Left lung (tissue), 4 donors: ENCODE measurements at regions not wholly inside any gene's neighbourhood (a gene's known extent, or its start where the extent isn't known, plus 50 kb on each side); places are given as distances from the start of the nearest gene placed in this dataset.

Experiments
- ATAC-seq: fragments of 200-7000 bp; cut with Tn5 transposase; one replicate; pipeline ENCODE4 v1.9.1; 2020; ENCODE audit warnings: moderate library complexity
- DNase-seq, 4 donors: peaks; one replicate each; pipeline ENCODE4 v3.0.0-alpha.2; 2013 to 2020
- H3K27ac ChIP-seq, 2 donors: fragments of 200-600 bp; sonication (generic) in 1 of 2; one replicate each; pipeline versions ENCODE4 v1.5.0 to v1.8.0; 2020 to 2021
- H3K27me3 ChIP-seq, 2 donors: fragments of 200-600 bp; sonication (generic) in 1 of 2; one replicate each; pipeline versions ENCODE4 v1.5.0 to v1.8.0; 2020 to 2021
- H3K36me3 ChIP-seq, 2 donors: fragments of 200-600 bp; sonication (generic) in 1 of 2; one replicate each; pipeline versions ENCODE4 v1.5.0 to v1.8.0; 2020 to 2021
- H3K4me1 ChIP-seq, 2 donors: fragments of 200-600 bp; one replicate each; pipeline ENCODE4 v1.8.0; 2021
- H3K4me3 ChIP-seq, 2 donors: fragments of 200-600 bp; sonication (generic) in 1 of 2; one replicate each; pipeline versions ENCODE4 v1.5.0 to v1.8.0; 2020 to 2021; ENCODE audit warnings: mild to moderate bottlenecking in 1 of 2
- H3K9me3 ChIP-seq, 2 donors: fragments of 200-600 bp; sonication (generic) in 1 of 2; one replicate each; pipeline versions ENCODE4 v1.5.0 to v1.8.0; 2020 to 2021
- intact Hi-C, 2 donors: fragments of 100-400 bp; cut with DNase I; formaldehyde crosslinking; loops; one replicate each; pipeline versions ENCODE4 v1.11.2 to v1.14.2; 2022
- TF ChIP-seq, protein P1 (sequence below), 2 donors: fragments of 200-600 bp; sonication (generic) in 1 of 2; IDR thresholded peaks; one replicate each; pipeline versions ENCODE4 v1.5.0 to v1.8.0; 2021; ENCODE audit warnings: antibody characterized with exemption in 2 of 2
- donor health status: DM: no; HTN: yes; CAD: no.
- donor health status: DM: no; HTN: no; CAD: no.

DNA sequence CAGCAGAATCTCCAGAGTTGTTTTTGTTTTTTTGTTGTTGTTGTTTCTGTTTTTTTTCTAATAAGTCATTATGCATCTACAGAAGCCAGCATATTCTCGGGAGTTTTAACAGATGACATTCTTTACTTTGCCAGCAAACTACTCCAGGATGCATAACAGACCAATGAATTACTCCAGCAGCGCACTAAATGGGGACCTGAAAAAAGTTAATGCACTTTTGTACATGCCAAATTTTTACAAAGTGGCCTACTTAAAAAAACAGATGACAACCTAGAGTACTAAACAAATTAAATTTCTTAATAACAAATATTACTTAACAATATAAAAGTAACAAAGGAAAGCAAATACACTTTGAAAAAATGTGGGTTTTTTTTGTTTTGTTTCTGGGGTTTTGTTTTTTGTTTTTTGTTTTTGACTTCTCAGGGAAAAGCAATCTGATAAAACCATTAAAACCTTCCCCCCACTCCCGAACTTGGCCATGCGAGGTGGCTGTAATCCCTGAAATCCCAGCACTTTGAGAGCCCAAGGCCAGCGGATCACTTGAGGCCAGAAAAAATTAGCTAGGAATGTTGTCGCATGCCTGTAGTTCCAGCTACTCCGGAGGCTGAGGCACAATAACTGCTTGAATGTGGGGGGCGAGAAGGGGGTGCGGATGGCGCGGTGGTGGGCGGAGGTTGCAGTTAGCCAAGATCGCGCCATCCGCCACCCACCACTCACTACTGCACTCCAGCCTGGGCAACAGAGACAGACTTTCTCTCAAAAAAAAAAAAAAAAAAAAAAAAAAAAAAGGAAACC lies 352.4 kb downstream of the CETN3 start:
- Histone ChIP-seq H3K36me3 (no peaks in the 10 kb centered on the region), H3K9me3 (no peaks in the 10 kb centered on the region), H3K27me3 (no peaks in the 10 kb centered on the region), H3K4me1 (no peaks in the 10 kb centered on the region), H3K4me3 (no peak overlapping the region), H3K27ac (no peak overlapping the region)
- DNase-seq (peak in 1 of 4 donors; percentile 38), ATAC-seq (no peak)
- intact Hi-C loops = no loop called here
- TF ChIP-seq, protein P1, sequence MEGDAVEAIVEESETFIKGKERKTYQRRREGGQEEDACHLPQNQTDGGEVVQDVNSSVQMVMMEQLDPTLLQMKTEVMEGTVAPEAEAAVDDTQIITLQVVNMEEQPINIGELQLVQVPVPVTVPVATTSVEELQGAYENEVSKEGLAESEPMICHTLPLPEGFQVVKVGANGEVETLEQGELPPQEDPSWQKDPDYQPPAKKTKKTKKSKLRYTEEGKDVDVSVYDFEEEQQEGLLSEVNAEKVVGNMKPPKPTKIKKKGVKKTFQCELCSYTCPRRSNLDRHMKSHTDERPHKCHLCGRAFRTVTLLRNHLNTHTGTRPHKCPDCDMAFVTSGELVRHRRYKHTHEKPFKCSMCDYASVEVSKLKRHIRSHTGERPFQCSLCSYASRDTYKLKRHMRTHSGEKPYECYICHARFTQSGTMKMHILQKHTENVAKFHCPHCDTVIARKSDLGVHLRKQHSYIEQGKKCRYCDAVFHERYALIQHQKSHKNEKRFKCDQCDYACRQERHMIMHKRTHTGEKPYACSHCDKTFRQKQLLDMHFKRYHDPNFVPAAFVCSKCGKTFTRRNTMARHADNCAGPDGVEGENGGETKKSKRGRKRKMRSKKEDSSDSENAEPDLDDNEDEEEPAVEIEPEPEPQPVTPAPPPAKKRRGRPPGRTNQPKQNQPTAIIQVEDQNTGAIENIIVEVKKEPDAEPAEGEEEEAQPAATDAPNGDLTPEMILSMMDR (IDR thresholded peaks at IDR 0.05) = no peak

DNA sequence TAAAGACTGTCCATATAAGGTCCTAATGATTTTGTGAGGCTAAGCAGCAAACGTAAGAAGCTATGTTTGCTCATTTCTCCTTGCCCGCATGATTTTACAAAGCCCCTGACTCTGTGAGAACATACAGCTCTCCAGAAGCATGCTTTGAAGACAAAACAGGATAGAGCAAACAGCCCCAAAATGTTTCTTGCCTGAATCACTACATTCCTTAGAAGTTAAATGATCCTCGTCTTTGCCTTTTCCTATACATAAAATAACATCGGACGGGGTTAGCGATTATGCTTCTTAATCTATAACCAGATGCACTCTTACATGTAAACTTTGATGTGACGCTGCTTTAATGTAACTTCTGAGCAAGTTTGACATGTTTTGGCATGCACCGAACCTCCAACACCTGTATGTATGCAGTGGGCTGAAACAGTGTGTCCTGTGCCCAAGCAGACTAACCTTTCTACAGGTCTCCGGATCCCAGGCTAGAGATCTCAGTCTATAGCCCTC lies 353.7 kb downstream of the CETN3 start:
- intact Hi-C loops = no loop called here
- H3K4me3 ChIP-seq = no peak overlapping the region
- no peak for DNase-seq
- no peak overlapping the region for H3K27ac ChIP-seq
- peak; percentile 19 for ATAC-seq
- H3K9me3 ChIP-seq = no peaks in the 10 kb centered on the region
- H3K27me3 ChIP-seq = no peaks in the 10 kb centered on the region
- H3K4me1 ChIP-seq = no peaks in the 10 kb centered on the region
- no peaks in the 10 kb centered on the region for H3K36me3 ChIP-seq
- TF ChIP-seq, protein P1 (IDR thresholded peaks at IDR 0.05) = no peak

DNA sequence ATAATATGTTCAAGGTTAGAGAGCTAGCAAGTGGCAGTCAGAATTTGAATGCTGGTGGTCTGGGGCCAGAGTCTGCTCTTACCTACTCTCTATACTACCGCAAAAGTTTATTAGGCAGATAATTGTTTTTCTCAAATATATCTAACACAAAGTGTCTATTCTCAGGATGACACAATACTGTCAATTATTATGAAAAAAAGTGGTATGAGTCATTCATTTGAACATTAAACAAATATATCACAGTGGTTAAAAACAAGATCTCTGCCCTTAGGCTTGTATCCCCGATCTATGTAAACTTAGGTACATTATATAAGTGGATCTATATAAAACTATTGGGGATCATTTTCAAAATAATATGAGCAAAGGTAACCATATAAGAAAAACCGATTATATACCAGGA lies 354.9 kb downstream of the CETN3 start:
- Histone ChIP-seq H3K4me1 (no peaks in the 10 kb centered on the region), H3K27me3 (no peaks in the 10 kb centered on the region), H3K9me3 (no peaks in the 10 kb centered on the region), H3K4me3 (no peak overlapping the region), H3K27ac (no peak overlapping the region), H3K36me3 (no peaks in the 10 kb centered on the region)
- DNase-seq (no peak), ATAC-seq (no peak)
- intact Hi-C loops = no loop called here
- TF ChIP-seq, protein P1 (IDR thresholded peaks at IDR 0.05) = no peak

DNA sequence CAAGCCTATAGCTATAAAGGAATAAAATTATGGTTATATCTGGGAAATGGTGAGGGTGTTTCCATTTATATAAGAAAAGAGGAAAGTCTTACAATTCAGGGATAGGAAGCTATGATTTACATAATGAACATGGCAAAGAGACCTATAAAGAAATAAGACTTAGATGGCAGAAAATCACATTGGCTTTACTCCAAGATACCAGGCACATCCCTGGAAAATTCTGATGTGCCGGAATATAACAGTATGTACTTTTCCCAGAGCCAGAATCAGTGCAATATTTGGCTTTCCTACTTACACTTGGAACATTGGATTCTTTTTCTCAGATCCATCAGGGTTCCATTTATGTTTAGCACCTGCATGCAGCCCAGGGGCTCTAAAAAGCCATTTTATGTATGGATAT lies 357.8 kb downstream of the CETN3 start:
- intact Hi-C loops = no loop called here
- ATAC-seq (no peak), DNase-seq (no peak)
- Histone ChIP-seq H3K9me3 (no peaks in the 10 kb centered on the region), H3K27me3 (no peaks in the 10 kb centered on the region), H3K27ac (no peak overlapping the region), H3K36me3 (no peaks in the 10 kb centered on the region), H3K4me1 (no peaks in the 10 kb centered on the region), H3K4me3 (no peak overlapping the region)
- TF ChIP-seq, protein P1 (IDR thresholded peaks at IDR 0.05) = no peak

DNA sequence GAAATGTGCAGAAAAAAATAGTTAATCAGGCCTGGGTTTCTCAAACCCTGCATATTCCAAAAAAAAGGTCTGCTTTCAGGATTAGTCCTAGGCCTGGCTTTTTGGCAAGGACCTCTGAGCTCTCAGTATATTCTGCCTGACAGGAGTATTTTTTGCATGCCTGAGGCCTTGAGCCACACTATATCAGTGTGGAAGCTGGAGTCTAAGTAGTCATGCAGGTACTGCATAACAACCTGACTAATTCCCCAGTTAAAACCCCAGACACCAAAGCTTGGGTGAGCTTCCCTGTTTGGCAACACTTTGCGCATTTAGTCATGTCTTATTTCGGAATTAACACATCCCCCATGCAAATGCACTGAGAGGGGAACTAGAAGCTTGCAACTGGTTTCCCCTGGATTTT lies 359.5 kb downstream of the CETN3 start:
- no peak overlapping the region for H3K4me3 ChIP-seq
- H3K27ac ChIP-seq = no peak overlapping the region
- intact Hi-C loops = no loop called here
- TF ChIP-seq, protein P1 (IDR thresholded peaks at IDR 0.05) = no peak
- ATAC-seq (no peak), DNase-seq (no peak)
- H3K9me3 ChIP-seq = peaks cover 0 to 6% of the 10 kb centered on the region in 2 donors
- no peaks in the 10 kb centered on the region for H3K27me3 ChIP-seq
- no peaks in the 10 kb centered on the region for H3K36me3 ChIP-seq
- H3K4me1 ChIP-seq = no peaks in the 10 kb centered on the region
